ENCODE measurements at regions not wholly inside any gene's neighbourhood (a gene's known extent, or its start where the extent isn't known, plus 50 kb on each side); places are given as distances from the start of the nearest gene placed in this dataset.

DNA sequence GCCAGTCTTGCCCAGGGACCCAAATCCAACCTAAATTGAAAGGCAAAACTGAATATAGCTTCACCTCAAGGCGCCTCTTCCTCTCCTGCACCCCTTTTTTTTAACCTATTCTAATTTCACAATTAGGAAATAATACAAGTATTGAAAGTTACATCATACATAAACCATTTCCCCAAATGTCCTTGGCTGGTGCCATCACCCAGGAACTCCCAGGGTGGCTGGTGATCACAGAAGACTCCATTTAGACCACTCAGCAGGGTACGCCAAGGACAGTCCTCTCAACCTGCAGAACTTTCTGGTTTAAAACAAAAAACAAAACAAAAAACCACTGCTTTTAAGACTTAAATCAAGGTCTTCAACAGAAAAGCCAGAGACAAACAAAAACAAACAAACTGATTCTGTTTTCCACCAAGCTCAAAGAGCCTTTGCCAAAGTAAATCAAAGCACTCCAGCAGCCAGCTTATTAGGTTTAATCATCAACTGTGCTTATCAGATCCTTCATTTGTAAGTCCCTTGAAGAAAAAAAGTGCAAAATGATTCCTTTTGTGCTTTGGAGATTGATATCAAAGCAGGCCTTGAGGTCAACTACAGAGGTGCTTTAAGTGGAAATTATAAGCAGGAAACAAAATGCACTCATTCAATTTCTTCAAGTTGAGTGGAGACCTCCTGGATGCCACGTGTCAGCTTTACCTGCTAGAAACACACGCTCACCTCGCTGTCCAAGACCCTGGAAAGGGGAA is 113.0 kb downstream of the ETS2 start:
- TF ChIP-seq CTCF (IDR thresholded peaks at IDR 0.05): no peak
- TF ChIP-seq POLR2A (IDR thresholded peaks at IDR 0.05): no peak

All from body of pancreas (tissue), 4 donors.